ENCODE measurements at regions not wholly inside any gene's neighbourhood (a gene's known extent, or its start where the extent isn't known, plus 50 kb on each side); places are given as distances from the start of the nearest gene placed in this dataset.

GRCh38 chr20:58024241-58024721, 204.2 kb downstream of the ANKRD60 start:
- TF ChIP-seq POLR2AphosphoS5 (IDR thresholded peaks at IDR 0.05) = no peak
- TF ChIP-seq CTCF (IDR thresholded peaks at IDR 0.05 in 8 of 11, conservative IDR thresholded peaks at IDR 0.05 in 3 of 11) = no peak
